ENCODE measurements at regions not wholly inside any gene's neighbourhood (a gene's known extent, or its start where the extent isn't known, plus 50 kb on each side); places are given as distances from the start of the nearest gene placed in this dataset.

GRCh38 chr20:60583741-60584140 lies 625.5 kb downstream of the CDH26 start:
- TF ChIP-seq POLR2A (IDR thresholded peaks at IDR 0.05; ENCODE audit: low read length) (no peak), PBX3 (IDR thresholded peaks at IDR 0.05) (no peak), CTCF (IDR thresholded peaks at IDR 0.05) (no peak), HDAC2 (IDR thresholded peaks at IDR 0.05) (no peak), MAZ (IDR thresholded peaks at IDR 0.05; ENCODE audit: borderline replicate concordance, low read depth, low read length) (no peak), HOXA7 (CRISPR knock-in tag; IDR thresholded peaks at IDR 0.05) (no peak), KDM5A (IDR thresholded peaks at IDR 0.05) (no peak), EP300 (IDR thresholded peaks at IDR 0.05) (no peak), USF2 (IDR thresholded peaks at IDR 0.05) (no peak), CEBPB (IDR thresholded peaks at IDR 0.05) (no peak), CBX8 (IDR thresholded peaks at IDR 0.05) (no peak)
